GM12872 (cell line): ENCODE measurements at regions not wholly inside any gene's neighbourhood (a gene's known extent, or its start where the extent isn't known, plus 50 kb on each side); places are given as distances from the start of the nearest gene placed in this dataset.

ENCODE experiments used
- CTCF ChIP-seq: IDR thresholded peaks from 3 replicates; pipeline ENCODE4 v1.5.1; 2011; ENCODE audit warnings: low read depth, mild to moderate bottlenecking, low read length, moderate library complexity; ENCODE audit not compliant: insufficient read depth

- no peak for TF ChIP-seq CTCF
Observed at GRCh38 chr21:16424331-16424751, 694.6 kb downstream of the USP25 start.

GRCh38 chr21:16425376-16425775 lies 695.6 kb downstream of the USP25 start:
- no peak for TF ChIP-seq CTCF

GRCh38 chr21:16426936-16427335 lies 697.2 kb downstream of the USP25 start:
- TF ChIP-seq CTCF = no peak

DNA sequence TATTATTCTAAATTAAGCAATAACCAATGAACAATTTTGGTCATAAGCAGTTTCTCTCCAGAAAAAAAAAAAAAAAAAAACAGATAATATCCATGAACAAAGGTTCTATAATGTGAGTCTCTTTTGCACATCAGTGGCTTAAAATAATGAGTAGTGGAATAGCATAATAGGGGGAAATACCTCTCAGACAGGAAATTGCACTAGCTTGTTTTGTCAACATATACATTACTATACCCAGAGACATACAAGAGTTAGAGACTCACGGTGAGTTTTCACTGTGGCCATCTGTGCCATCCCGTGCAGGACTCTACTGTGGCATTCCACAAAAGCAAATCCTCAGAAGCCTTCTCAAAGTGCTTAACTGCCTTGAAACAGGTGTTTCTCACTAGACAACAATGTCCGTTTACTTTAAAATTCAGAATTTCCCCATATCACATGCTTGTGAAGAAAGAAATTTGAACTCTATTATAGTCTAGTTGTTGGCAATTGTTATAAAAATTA lies 697.9 kb downstream of the USP25 start:
- no peak for TF ChIP-seq CTCF

DNA sequence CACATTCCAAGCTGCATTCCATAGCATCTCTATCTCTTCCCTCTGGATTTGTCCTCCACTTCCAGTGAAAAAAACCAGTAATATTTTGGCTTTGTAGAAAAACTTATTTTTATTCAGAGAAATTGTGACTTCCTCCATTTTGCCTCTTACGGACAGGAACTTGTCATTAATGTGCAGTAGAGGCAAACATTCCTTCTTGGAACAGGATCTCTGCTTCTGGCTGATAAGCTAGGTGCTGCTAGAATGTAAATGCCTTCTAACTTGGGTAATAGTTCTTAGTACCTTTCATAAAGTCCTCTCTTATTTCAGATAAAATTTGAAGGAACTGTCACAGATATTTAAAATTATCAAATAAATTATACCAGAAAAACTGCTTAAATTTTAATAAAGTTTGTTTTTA lies 707.8 kb downstream of the USP25 start:
- no peak for TF ChIP-seq CTCF

- TF ChIP-seq CTCF = no peak
Observed at GRCh38 chr21:16438761-16439160, 709.0 kb downstream of the USP25 start.

DNA sequence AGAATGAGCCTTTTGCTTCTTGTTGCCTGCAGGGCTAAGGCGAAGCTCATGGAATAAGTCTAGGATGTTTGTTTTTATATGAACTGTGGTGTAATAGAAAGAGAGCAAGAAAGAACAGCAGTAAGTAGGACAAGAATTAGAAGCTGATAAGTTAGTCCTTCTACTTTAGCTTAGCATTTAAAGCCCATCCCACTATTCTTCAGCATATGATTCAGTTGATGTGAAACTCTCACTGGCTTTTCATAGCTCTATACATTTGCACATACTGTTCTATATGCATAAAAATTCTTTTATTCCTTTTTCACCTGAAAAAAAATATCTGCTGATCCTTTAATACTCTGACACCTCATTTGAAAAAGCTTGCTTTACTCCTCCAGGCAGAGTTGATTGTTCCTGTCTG lies 712.0 kb downstream of the USP25 start:
- no peak for TF ChIP-seq CTCF

DNA sequence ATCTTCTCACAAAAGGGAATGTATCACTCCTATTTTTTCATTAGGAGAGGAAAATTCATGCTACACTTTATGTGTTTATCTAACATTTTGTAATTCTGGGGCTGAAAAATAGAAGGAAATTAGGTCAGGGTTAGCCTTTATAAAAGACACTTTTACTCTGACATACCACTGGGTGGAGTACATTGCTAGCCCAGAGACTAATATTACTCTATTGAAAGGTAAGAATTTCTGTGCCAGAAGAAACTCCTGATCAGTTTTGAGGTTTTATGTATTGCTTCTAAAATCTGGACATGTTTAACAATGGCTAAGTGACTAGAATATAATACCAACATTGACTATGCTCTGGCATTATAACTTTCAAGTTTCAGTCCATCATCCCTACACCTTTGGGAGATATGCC lies 724.6 kb downstream of the USP25 start:
- no peak for TF ChIP-seq CTCF
